Neutrophil (primary cell): ENCODE measurements at regions not wholly inside any gene's neighbourhood (a gene's known extent, or its start where the extent isn't known, plus 50 kb on each side); places are given as distances from the start of the nearest gene placed in this dataset.

ENCODE experiments used
- H3K27ac ChIP-seq: fragments of 200-600 bp; sonication (generic); 2 replicates; pipeline ENCODE4 v1.5.1; 2016; ENCODE audit warnings: mild to moderate bottlenecking, moderate library complexity
- H3K27me3 ChIP-seq: fragments of 200-600 bp; sonication (generic); 2 replicates; pipeline ENCODE4 v1.6.0; 2016; ENCODE audit warnings: mild to moderate bottlenecking
- H3K36me3 ChIP-seq: fragments of 200-600 bp; sonication (generic); 2 replicates; pipeline ENCODE4 v1.5.1; 2017
- H3K4me1 ChIP-seq, 2 experiments: fragments of 200-600 bp in 1 of 2; sonication (generic) in 1 of 2; 1 replicate in 1 of 2; 2 replicates in 1 of 2; pipeline versions ENCODE4 v1.5.1 to v1.6.1; 2013 to 2016; ENCODE audit warnings: low read depth in 1 of 2, low read length in 1 of 2, mild to moderate bottlenecking in 1 of 2, moderate library complexity in 1 of 2; ENCODE audit not compliant: control insufficient read depth in 1 of 2, insufficient read depth in 1 of 2
- H3K4me3 ChIP-seq, 2 experiments: fragments of 200-600 bp in 1 of 2; sonication (generic) in 1 of 2; 1 replicate in 1 of 2; 2 replicates in 1 of 2; pipeline ENCODE4 v1.5.1; 2013 to 2016; ENCODE audit warnings: low read depth in 1 of 2, low read length in 1 of 2, mild to moderate bottlenecking in 1 of 2, moderate library complexity in 1 of 2
- H3K9me3 ChIP-seq: fragments of 200-600 bp; sonication (generic); 2 replicates; pipeline ENCODE4 v1.5.1; 2016
- TF ChIP-seq, protein P1 (sequence below): fragments of 200-600 bp; sonication (generic); IDR thresholded peaks from 2 replicates; pipeline ENCODE4 v1.5.1; 2016; ENCODE audit warnings: antibody characterized with exemption

DNA sequence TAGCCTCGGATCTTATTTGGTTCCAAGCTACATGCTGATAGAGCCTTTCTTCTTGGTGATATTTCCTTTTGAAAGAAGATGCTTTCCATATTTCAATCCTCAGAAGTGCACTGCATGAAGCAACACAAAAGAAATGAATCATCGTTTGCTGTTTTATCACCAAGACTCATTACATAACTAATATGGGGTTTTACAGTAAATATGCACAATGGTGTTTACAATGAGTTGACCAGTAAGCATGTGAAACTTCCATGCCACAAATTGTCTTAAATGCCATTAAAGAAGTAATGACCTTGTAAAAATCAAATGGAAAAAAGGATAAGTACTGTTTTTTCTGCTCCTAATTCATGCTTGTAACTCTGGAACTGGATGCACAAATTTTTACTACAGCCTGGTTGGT is 1017.0 kb upstream of the GHITM start:
- Histone ChIP-seq H3K9me3 (no peaks in the 10 kb centered on the region), H3K4me3 (no peak overlapping the region), H3K27me3 (no peaks in the 10 kb centered on the region), H3K4me1 (no peaks in the 10 kb centered on the region), H3K36me3 (no peaks in the 10 kb centered on the region), H3K27ac (no peak overlapping the region)
- TF ChIP-seq, protein P1, sequence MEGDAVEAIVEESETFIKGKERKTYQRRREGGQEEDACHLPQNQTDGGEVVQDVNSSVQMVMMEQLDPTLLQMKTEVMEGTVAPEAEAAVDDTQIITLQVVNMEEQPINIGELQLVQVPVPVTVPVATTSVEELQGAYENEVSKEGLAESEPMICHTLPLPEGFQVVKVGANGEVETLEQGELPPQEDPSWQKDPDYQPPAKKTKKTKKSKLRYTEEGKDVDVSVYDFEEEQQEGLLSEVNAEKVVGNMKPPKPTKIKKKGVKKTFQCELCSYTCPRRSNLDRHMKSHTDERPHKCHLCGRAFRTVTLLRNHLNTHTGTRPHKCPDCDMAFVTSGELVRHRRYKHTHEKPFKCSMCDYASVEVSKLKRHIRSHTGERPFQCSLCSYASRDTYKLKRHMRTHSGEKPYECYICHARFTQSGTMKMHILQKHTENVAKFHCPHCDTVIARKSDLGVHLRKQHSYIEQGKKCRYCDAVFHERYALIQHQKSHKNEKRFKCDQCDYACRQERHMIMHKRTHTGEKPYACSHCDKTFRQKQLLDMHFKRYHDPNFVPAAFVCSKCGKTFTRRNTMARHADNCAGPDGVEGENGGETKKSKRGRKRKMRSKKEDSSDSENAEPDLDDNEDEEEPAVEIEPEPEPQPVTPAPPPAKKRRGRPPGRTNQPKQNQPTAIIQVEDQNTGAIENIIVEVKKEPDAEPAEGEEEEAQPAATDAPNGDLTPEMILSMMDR, result no peak

GRCh38 chr10:83127942-83128575 is 1011.2 kb upstream of the GHITM start:
- Histone ChIP-seq H3K36me3 (no peaks in the 10 kb centered on the region), H3K4me3 (no peak overlapping the region), H3K27me3 (no peaks in the 10 kb centered on the region), H3K9me3 (no peaks in the 10 kb centered on the region), H3K4me1 (no peaks in the 10 kb centered on the region), H3K27ac (no peak overlapping the region)
- TF ChIP-seq, protein P1, result no peak

DNA sequence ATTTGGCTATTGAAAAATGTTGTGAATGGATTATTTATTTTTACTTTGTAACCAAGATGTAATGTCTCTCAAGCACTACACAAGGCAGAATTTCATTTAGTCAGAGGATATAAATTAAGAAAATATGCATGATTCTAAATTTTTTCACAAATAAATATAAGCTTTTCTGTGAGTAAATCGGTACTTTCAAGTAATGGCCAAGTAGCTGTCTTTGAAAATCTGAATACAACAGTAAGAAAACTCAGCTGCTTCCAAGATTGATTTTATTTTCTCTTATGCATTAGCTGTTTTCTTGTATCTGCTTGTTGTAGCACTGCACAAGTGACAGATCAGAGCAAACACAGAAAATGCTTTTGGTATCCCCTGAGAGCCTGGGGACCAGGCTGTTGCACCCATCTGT is 998.5 kb upstream of the GHITM start:
- Histone ChIP-seq H3K36me3 (no peaks in the 10 kb centered on the region), H3K4me1 (no peaks in the 10 kb centered on the region), H3K27ac (no peak overlapping the region), H3K27me3 (no peaks in the 10 kb centered on the region), H3K9me3 (no peaks in the 10 kb centered on the region), H3K4me3 (no peak overlapping the region)
- TF ChIP-seq, protein P1, result no peak

DNA sequence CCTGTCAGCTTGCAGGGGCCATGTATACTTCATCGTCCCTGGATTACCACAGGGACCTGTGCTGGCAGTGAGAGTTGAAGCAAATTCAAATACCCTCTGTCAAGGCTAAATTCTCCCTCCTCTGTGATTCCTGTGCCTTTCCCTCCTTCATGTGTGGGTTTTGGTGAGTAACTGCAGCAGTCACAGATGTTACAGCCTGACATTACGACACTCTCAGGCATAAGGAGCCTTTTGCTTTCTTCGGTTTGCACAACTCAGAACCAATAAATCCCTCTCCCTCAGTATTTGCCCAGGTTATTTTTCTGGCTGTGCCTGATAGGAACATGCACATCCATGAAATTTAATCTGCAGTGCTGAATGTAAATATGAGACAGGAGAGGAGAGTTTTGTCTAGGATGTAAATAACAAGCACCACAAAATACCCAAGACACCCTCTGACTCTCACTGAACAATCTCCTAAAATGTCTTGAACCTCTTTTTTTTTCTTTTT is 997.2 kb upstream of the GHITM start:
- no peak overlapping the region for H3K4me3 ChIP-seq
- H3K9me3 ChIP-seq, result no peaks in the 10 kb centered on the region
- no peak overlapping the region for H3K27ac ChIP-seq
- no peaks in the 10 kb centered on the region for H3K36me3 ChIP-seq
- no peaks in the 10 kb centered on the region for H3K4me1 ChIP-seq
- TF ChIP-seq, protein P1, result no peak
- H3K27me3 ChIP-seq, result no peaks in the 10 kb centered on the region

GRCh38 chr10:83144461-83144860 is 994.8 kb upstream of the GHITM start:
- no peak overlapping the region for H3K4me3 ChIP-seq
- TF ChIP-seq, protein P1, result no peak
- H3K27me3 ChIP-seq, result no peaks in the 10 kb centered on the region
- no peaks in the 10 kb centered on the region for H3K36me3 ChIP-seq
- no peaks in the 10 kb centered on the region for H3K4me1 ChIP-seq
- H3K9me3 ChIP-seq, result no peaks in the 10 kb centered on the region
- H3K27ac ChIP-seq, result no peak overlapping the region
